Prostate gland (tissue), 2 donors: ENCODE measurements at regions not wholly inside any gene's neighbourhood (a gene's known extent, or its start where the extent isn't known, plus 50 kb on each side); places are given as distances from the start of the nearest gene placed in this dataset.

Experiments used
- DNase-seq: peaks from one replicate; pipeline ENCODE4 v3.0.0-alpha.2; 2019; ENCODE audit warnings: low spot score
- H3K27ac ChIP-seq, 2 donors: fragments of 200-600 bp; sonication (generic); 2 replicates each; pipeline ENCODE4 v1.5.1; 2017 to 2019
- H3K27me3 ChIP-seq: fragments of 200-600 bp; sonication (generic); replicated peaks from 2 replicates; pipeline ENCODE4 v1.5.1; 2019; ENCODE audit not compliant: insufficient read depth
- H3K36me3 ChIP-seq, 2 donors: fragments of 200-600 bp; sonication (generic); 1 replicate in 1 of 2; 2 replicates in 1 of 2; pipeline versions ENCODE4 v1.5.1 to v1.8.1; 2017 to 2019
- H3K4me1 ChIP-seq: fragments of 200-600 bp; sonication (generic); replicated peaks from 2 replicates; pipeline ENCODE4 v1.5.1; 2019
- H3K4me3 ChIP-seq, 2 donors: fragments of 200-600 bp; sonication (generic); 2 replicates each; pipeline ENCODE4 v1.5.1; 2017 to 2019
- H3K9me3 ChIP-seq: fragments of 200-600 bp; sonication (generic); 2 replicates; pipeline ENCODE4 v1.5.1; 2017
- CTCF ChIP-seq, 4 experiments: fragments of 200-600 bp in 2 of 4; fragments of 450-650 bp in 2 of 4; sonication (generic) in 2 of 4; IDR thresholded peaks; 1 replicate in 3 of 4; 2 replicates in 1 of 4; pipeline ENCODE4 v1.5.1; 2016 to 2019; ENCODE audit warnings: antibody characterized with exemption in 4 of 4, mild to moderate bottlenecking in 2 of 4, moderate library complexity in 2 of 4
- POLR2A ChIP-seq: fragments of 450-650 bp; IDR thresholded peaks from one replicate; pipeline ENCODE4 v1.6.1; 2016; ENCODE audit warnings: antibody characterized with exemption, mild to moderate bottlenecking
- POLR2AphosphoS5 ChIP-seq: sonication (generic); formaldehyde crosslinking; IDR thresholded peaks from one replicate; pipeline ENCODE4 v1.6.1; 2017; ENCODE audit warnings: antibody characterized with exemption
- WGBS: methylation state at CpG from one replicate; pipeline ENCODE4 v1.1.5; 2018; 5-methylcytosine and 5-hydroxymethylcytosine counted together
- intact Hi-C: fragments of 100-400 bp; cut with DNase I; formaldehyde crosslinking; loops from one replicate; pipeline ENCODE4 v1.14.2; 2022

- H3K27ac ChIP-seq = no peak overlapping the region
- no peak for DNase-seq
- no peaks in the 10 kb centered on the region for H3K27me3 ChIP-seq
- no peaks in the 10 kb centered on the region for H3K4me1 ChIP-seq
- 89% methylated on average over 2 of the region's 2 CpGs for WGBS
- no peak for TF ChIP-seq POLR2AphosphoS5
- no peak for TF ChIP-seq POLR2A
- TF ChIP-seq CTCF (IDR thresholded peaks at IDR 0.05) = no peak
- no peak overlapping the region for H3K4me3 ChIP-seq
- intact Hi-C loops = no loop called here
- no peaks in the 10 kb centered on the region for H3K9me3 ChIP-seq
- no peaks in the 10 kb centered on the region for H3K36me3 ChIP-seq
Observed at GRCh38 chr18:29271501-29271900, 1094.6 kb upstream of the CDH2 start.

GRCh38 chr18:29259838-29260237 is 1082.9 kb upstream of the CDH2 start:
- Histone ChIP-seq H3K4me3 (no peak overlapping the region), H3K9me3 (no peaks in the 10 kb centered on the region), H3K4me1 (no peaks in the 10 kb centered on the region), H3K27me3 (no peaks in the 10 kb centered on the region), H3K36me3 (no peaks in the 10 kb centered on the region), H3K27ac (no peak overlapping the region)
- DNase-seq = no peak
- WGBS = 63% methylated on average over 2 of the region's 2 CpGs
- intact Hi-C loops = no loop called here
- no peak for TF ChIP-seq POLR2A
- no peak for TF ChIP-seq POLR2AphosphoS5
- TF ChIP-seq CTCF (IDR thresholded peaks at IDR 0.05) = no peak

GRCh38 chr18:29254123-29254522 is 1077.2 kb upstream of the CDH2 start:
- no peaks in the 10 kb centered on the region for H3K4me1 ChIP-seq
- H3K4me3 ChIP-seq = no peak overlapping the region
- H3K27me3 ChIP-seq = no peaks in the 10 kb centered on the region
- H3K9me3 ChIP-seq = no peaks in the 10 kb centered on the region
- no peak for DNase-seq
- 96% methylated on average over 2 of the region's 2 CpGs for WGBS
- intact Hi-C loops = no loop called here
- no peaks in the 10 kb centered on the region for H3K36me3 ChIP-seq
- no peak overlapping the region for H3K27ac ChIP-seq
- TF ChIP-seq POLR2AphosphoS5 = no peak
- TF ChIP-seq POLR2A = no peak
- TF ChIP-seq CTCF (IDR thresholded peaks at IDR 0.05) = no peak

GRCh38 chr18:29251681-29252080 is 1074.8 kb upstream of the CDH2 start:
- TF ChIP-seq POLR2A (no peak), POLR2AphosphoS5 (no peak), CTCF (IDR thresholded peaks at IDR 0.05) (no peak)
- Histone ChIP-seq H3K27me3 (no peaks in the 10 kb centered on the region), H3K4me1 (no peaks in the 10 kb centered on the region), H3K36me3 (no peaks in the 10 kb centered on the region), H3K4me3 (no peak overlapping the region), H3K27ac (no peak overlapping the region), H3K9me3 (no peaks in the 10 kb centered on the region)
- intact Hi-C loops = no loop called here
- no peak for DNase-seq
- 74% methylated on average over 1 of the region's 1 CpG for WGBS

- Histone ChIP-seq H3K9me3 (no peaks in the 10 kb centered on the region), H3K4me3 (no peak overlapping the region), H3K4me1 (no peaks in the 10 kb centered on the region), H3K36me3 (no peaks in the 10 kb centered on the region), H3K27me3 (no peaks in the 10 kb centered on the region), H3K27ac (no peak overlapping the region)
- DNase-seq = no peak
- TF ChIP-seq POLR2AphosphoS5 (no peak), CTCF (IDR thresholded peaks at IDR 0.05) (no peak), POLR2A (no peak)
- intact Hi-C loops = no loop called here
Observed at GRCh38 chr18:29250843-29251242, 1073.9 kb upstream of the CDH2 start.
